Loucy (cell line): ENCODE measurements at regions not wholly inside any gene's neighbourhood (a gene's known extent, or its start where the extent isn't known, plus 50 kb on each side); places are given as distances from the start of the nearest gene placed in this dataset.

Source experiments
- EZH2phosphoT487 ChIP-seq: fragments of 200-600 bp; IDR thresholded peaks from 2 replicates; pipeline ENCODE4 v1.6.1; 2018; ENCODE audit warnings: antibody characterized with exemption, mild to moderate bottlenecking, moderate library complexity, borderline replicate concordance
- TF ChIP-seq, protein P1 (sequence below): fragments of 200-600 bp; sonication (generic); conservative IDR thresholded peaks from 2 replicates; pipeline ENCODE4 v1.5.1; 2014; ENCODE audit warnings: mild to moderate bottlenecking, antibody characterized with exemption, low read length

DNA sequence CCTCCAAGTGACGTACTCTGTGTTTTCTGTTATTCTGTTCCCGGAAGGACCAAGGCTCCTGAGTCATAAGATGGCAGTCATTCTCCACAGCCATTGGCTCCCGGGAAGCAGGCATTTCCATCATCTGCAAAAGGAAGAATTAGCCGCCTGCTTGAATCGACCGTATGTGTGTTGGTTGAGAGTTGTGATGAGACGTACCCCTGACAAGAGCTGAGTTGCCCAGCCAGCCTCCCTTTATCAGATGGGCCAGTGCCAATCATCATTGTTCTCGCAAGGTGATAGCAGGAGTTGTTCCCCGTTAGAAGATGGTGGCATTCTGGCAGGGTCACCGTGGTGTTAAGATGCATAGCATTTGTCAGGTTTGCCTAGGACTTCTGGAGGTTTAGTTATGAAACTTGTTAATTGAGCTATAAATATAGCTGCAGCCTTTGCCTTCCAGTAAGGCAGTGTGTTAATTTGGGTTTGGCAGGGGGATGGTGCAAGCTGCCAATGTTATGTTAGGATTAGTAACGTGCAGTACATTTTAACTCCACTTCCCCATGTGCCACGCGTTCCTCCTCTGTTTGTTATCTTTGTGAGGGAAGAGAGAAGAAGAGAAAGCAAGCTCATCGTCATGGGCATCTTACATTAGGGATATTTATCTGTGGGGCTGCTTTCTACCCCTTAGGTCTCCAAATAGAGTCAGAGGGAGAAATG lies 652.7 kb upstream of the FANCL start:
- TF ChIP-seq, protein P1, sequence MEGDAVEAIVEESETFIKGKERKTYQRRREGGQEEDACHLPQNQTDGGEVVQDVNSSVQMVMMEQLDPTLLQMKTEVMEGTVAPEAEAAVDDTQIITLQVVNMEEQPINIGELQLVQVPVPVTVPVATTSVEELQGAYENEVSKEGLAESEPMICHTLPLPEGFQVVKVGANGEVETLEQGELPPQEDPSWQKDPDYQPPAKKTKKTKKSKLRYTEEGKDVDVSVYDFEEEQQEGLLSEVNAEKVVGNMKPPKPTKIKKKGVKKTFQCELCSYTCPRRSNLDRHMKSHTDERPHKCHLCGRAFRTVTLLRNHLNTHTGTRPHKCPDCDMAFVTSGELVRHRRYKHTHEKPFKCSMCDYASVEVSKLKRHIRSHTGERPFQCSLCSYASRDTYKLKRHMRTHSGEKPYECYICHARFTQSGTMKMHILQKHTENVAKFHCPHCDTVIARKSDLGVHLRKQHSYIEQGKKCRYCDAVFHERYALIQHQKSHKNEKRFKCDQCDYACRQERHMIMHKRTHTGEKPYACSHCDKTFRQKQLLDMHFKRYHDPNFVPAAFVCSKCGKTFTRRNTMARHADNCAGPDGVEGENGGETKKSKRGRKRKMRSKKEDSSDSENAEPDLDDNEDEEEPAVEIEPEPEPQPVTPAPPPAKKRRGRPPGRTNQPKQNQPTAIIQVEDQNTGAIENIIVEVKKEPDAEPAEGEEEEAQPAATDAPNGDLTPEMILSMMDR: no peak
- no peak for TF ChIP-seq EZH2phosphoT487
